Neural cell (in vitro differentiated cells): ENCODE measurements at regions not wholly inside any gene's neighbourhood (a gene's known extent, or its start where the extent isn't known, plus 50 kb on each side); places are given as distances from the start of the nearest gene placed in this dataset.

Experiments used
- EP300 ChIP-seq: fragments of 450-650 bp; conservative IDR thresholded peaks from 2 replicates; pipeline ENCODE4 v1.6.1; 2014; ENCODE audit warnings: antibody characterized with exemption, mild to moderate bottlenecking, moderate library complexity; ENCODE audit not compliant: poor library complexity, severe bottlenecking
- EZH2 ChIP-seq: fragments of 200-600, 300-800 bp; shearing (Covaris generic), sonication (generic); IDR thresholded peaks from 2 replicates; pipeline ENCODE4 v1.6.1; 2014; ENCODE audit warnings: antibody characterized with exemption, low read length, borderline replicate concordance, mild to moderate bottlenecking; ENCODE audit not compliant: insufficient read depth, poor library complexity, severe bottlenecking
- POLR2AphosphoS5 ChIP-seq: IDR thresholded peaks from 2 replicates; pipeline ENCODE4 v1.6.1; 2012
- TF ChIP-seq, protein P1 (sequence below): fragments of 450-650 bp; IDR thresholded peaks from 2 replicates; pipeline ENCODE4 v1.5.1; 2014; ENCODE audit warnings: antibody characterized with exemption, mild to moderate bottlenecking, moderate library complexity; ENCODE audit not compliant: poor library complexity, severe bottlenecking

DNA sequence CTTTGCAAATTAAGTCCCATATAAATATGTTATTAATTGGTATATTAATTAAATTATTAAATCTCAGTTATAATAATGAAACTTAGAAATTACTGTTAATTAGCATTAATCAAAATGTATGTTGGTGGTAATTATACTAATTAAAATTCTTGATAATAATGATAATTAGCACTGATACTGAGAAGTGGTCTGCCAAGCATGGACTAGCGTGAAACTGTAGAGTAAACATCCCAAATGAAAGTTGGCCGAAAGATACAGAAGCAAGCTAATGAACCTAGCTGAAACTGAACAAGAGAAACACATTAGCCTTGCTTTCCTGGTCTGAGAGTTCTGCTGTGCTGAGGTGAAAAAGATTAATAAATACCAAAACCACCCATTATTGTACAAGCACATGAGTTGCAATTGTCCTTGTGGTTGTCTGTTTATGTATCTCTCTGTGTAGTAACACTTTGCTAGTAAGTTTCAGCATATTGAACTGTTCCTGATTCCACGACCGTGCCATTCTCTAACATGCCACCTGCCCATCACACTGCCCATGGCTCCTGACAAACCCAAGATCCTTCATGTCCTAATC, 341.8 kb downstream of the PLPP3 start:
- TF ChIP-seq, protein P1, sequence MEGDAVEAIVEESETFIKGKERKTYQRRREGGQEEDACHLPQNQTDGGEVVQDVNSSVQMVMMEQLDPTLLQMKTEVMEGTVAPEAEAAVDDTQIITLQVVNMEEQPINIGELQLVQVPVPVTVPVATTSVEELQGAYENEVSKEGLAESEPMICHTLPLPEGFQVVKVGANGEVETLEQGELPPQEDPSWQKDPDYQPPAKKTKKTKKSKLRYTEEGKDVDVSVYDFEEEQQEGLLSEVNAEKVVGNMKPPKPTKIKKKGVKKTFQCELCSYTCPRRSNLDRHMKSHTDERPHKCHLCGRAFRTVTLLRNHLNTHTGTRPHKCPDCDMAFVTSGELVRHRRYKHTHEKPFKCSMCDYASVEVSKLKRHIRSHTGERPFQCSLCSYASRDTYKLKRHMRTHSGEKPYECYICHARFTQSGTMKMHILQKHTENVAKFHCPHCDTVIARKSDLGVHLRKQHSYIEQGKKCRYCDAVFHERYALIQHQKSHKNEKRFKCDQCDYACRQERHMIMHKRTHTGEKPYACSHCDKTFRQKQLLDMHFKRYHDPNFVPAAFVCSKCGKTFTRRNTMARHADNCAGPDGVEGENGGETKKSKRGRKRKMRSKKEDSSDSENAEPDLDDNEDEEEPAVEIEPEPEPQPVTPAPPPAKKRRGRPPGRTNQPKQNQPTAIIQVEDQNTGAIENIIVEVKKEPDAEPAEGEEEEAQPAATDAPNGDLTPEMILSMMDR, result no peak
- TF ChIP-seq POLR2AphosphoS5 (no peak), EZH2 (no peak), EP300 (no peak)
